ENCODE measurements at regions not wholly inside any gene's neighbourhood (a gene's known extent, or its start where the extent isn't known, plus 50 kb on each side); places are given as distances from the start of the nearest gene placed in this dataset.

DNA sequence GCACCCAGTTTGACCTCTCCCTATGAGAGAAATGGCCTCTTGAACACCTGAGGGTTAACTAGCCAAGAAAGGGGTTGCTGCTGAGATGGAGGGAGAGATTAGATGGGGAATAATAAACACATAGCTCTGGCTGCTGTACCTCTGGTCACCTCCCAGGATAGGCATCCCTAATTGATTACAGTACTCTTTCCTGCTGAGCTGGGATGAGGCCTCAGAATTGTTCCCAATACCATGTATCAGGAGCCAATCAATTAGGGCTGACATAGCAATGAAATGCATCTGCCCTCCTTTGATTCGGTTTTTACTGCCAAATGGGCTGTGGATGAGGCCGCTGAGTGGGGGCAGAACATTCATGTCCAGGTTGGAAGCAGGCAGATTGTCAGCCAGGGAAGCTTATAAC lies 339.4 kb upstream of the SLCO3A1 start:
- WGBS, 2 donors: 72 to 82% methylated on average over 2 of the region's 2 CpGs
- no peak for DNase-seq
- Histone ChIP-seq H3K9me3 (no peaks in the 10 kb centered on the region), H3K4me1 (no peaks in the 10 kb centered on the region), H3K36me3 (ENCODE audit: low read depth, missing control alignments) (no peaks in the 10 kb centered on the region), H3K27ac (no peak overlapping the region), H3K4me3 (no peak overlapping the region), H3K27me3 (no peaks in the 10 kb centered on the region)
- TF ChIP-seq, protein P1, sequence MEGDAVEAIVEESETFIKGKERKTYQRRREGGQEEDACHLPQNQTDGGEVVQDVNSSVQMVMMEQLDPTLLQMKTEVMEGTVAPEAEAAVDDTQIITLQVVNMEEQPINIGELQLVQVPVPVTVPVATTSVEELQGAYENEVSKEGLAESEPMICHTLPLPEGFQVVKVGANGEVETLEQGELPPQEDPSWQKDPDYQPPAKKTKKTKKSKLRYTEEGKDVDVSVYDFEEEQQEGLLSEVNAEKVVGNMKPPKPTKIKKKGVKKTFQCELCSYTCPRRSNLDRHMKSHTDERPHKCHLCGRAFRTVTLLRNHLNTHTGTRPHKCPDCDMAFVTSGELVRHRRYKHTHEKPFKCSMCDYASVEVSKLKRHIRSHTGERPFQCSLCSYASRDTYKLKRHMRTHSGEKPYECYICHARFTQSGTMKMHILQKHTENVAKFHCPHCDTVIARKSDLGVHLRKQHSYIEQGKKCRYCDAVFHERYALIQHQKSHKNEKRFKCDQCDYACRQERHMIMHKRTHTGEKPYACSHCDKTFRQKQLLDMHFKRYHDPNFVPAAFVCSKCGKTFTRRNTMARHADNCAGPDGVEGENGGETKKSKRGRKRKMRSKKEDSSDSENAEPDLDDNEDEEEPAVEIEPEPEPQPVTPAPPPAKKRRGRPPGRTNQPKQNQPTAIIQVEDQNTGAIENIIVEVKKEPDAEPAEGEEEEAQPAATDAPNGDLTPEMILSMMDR (IDR thresholded peaks at IDR 0.05): no peak
- TF ChIP-seq POLR2A (IDR thresholded peaks at IDR 0.05): no peak
- intact Hi-C loops (cut with DNase I; ENCODE audit: low total_unique reads): no loop called here

GRCh38 chr15:91515188-91515754 lies 338.2 kb upstream of the SLCO3A1 start:
- no peaks in the 10 kb centered on the region for H3K4me1 ChIP-seq
- no peaks in the 10 kb centered on the region for H3K9me3 ChIP-seq
- intact Hi-C loops (cut with DNase I; ENCODE audit: low total_unique reads): no loop called here
- TF ChIP-seq POLR2A (IDR thresholded peaks at IDR 0.05): no peak
- TF ChIP-seq, protein P1 (IDR thresholded peaks at IDR 0.05): no peak
- DNase-seq: no peak
- H3K4me3 ChIP-seq: no peak overlapping the region
- no peaks in the 10 kb centered on the region for H3K36me3 ChIP-seq (ENCODE audit: low read depth, missing control alignments)
- no peak overlapping the region for H3K27ac ChIP-seq
- 65 to 79% methylated on average over 5 of the region's 5 CpGs for WGBS, 2 donors
- no peaks in the 10 kb centered on the region for H3K27me3 ChIP-seq

- TF ChIP-seq, protein P1 (IDR thresholded peaks at IDR 0.05): no peak
- no peak for TF ChIP-seq POLR2A (IDR thresholded peaks at IDR 0.05)
- Histone ChIP-seq H3K4me3 (no peak overlapping the region), H3K9me3 (no peaks in the 10 kb centered on the region), H3K27me3 (no peaks in the 10 kb centered on the region), H3K27ac (no peak overlapping the region), H3K36me3 (ENCODE audit: low read depth, missing control alignments) (no peaks in the 10 kb centered on the region), H3K4me1 (no peaks in the 10 kb centered on the region)
- intact Hi-C loops (cut with DNase I; ENCODE audit: low total_unique reads): no loop called here
- no peak for DNase-seq
- WGBS, 2 donors: 65 to 70% methylated on average over 2 of the region's 2 CpGs
Observed at GRCh38 chr15:91516866-91517265, 336.6 kb upstream of the SLCO3A1 start.

DNA sequence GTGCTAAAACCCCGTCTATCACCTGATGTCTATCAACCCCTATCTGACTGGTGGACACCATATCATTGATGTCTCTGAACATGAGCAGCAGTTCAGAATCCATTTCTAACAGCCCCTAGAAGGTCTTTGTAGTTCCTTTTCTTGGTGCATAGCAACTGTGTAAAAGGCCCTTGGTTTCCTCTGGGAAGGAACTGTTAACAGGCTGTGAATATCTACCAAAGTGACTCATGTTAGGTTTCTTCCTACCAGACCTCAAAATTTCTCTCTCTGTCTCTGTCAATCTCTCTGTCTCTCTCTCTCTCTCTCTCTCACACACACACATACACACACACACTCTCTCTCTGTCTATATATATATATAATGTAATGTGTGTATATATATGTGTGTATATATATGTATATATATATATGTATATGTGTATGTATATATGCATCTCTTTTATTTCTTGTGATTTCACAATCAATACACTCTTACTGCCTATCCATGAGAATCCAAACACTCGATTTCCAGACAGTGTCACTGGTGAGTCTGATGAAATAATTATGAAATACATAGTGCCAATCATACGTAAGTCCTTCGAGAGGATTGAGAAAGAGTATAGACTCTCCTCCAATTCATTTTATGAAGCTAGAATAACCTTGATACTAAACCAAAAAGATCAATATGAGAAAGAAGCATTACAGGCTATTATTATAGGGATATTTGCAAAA lies 335.9 kb upstream of the SLCO3A1 start:
- TF ChIP-seq POLR2A (IDR thresholded peaks at IDR 0.05): no peak
- TF ChIP-seq, protein P1 (IDR thresholded peaks at IDR 0.05): no peak
- DNase-seq: no peak
- intact Hi-C loops (cut with DNase I; ENCODE audit: low total_unique reads): no loop called here
- Histone ChIP-seq H3K4me1 (no peaks in the 10 kb centered on the region), H3K4me3 (no peak overlapping the region), H3K9me3 (no peaks in the 10 kb centered on the region), H3K27ac (no peak overlapping the region), H3K27me3 (no peaks in the 10 kb centered on the region), H3K36me3 (ENCODE audit: low read depth, missing control alignments) (no peaks in the 10 kb centered on the region)
- WGBS, 2 donors: 85 to 94% methylated on average over 4 of the region's 4 CpGs

DNA sequence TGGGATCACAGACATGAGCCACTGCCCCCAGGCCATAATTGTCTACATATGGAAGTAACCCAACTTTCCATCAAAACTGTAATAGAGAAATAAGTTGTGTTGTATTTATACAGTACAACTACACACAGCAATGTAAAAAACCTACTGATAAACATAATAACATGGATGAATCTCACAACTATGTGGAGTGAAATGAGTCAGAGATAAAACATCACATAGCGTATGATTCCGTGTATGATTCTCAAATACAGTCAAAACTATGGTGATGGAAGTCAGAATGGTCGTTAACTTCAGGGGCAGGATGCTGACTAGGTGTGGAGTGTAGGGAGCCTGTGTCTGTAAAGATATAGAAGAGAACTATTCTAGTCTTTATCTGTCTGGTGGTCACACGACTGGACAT lies 332.7 kb upstream of the SLCO3A1 start:
- WGBS, 2 donors: 68 to 79% methylated on average over 4 of the region's 4 CpGs
- TF ChIP-seq, protein P1 (IDR thresholded peaks at IDR 0.05): no peak
- TF ChIP-seq POLR2A (IDR thresholded peaks at IDR 0.05): no peak
- intact Hi-C loops (cut with DNase I; ENCODE audit: low total_unique reads): no loop called here

More for the DNA sequence above, 332.7 kb upstream of the SLCO3A1 start:
- no peaks in the 10 kb centered on the region for H3K4me1 ChIP-seq
- no peaks in the 10 kb centered on the region for H3K36me3 ChIP-seq (ENCODE audit: low read depth, missing control alignments)
- H3K27ac ChIP-seq: no peak overlapping the region
- no peak overlapping the region for H3K4me3 ChIP-seq
- no peaks in the 10 kb centered on the region for H3K27me3 ChIP-seq
- DNase-seq: no peak
- H3K9me3 ChIP-seq: no peaks in the 10 kb centered on the region

All from testis (tissue), 2 donors.